ENCODE measurements at regions not wholly inside any gene's neighbourhood (a gene's known extent, or its start where the extent isn't known, plus 50 kb on each side); places are given as distances from the start of the nearest gene placed in this dataset.
"Not testable (repeated sequence)": the region's sequence is repeated elsewhere in the genome, so short reads cannot be mapped to it uniquely, and the experiment has no call there.

DNA sequence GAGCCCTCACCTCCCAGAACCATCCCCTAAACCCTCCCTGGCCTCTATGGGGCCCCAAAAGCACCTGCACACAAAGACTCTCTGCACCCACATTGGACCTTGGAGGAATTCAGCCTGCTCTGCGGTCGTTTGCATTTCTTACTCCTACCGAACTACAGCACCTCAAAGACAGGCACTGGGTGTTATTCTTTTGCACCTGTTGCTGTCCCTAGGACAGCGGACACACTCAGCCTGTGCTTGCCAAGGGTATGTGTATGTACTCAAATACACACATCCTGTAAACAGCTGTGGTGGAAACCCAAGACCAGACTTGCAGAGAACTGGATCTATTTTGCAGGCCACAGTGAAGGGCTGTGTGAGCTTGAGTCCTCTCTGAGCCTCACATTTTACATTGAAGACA lies 54.2 kb upstream of the LGALS9B start:
- H3K4me3 ChIP-seq (ENCODE audit: low read depth, poor library complexity, severe bottlenecking); intact Hi-C loops (cut with DNase I; ENCODE audit: low total_unique reads); DNase-seq (ENCODE audit: low spot score in 2 of 2): not testable (repeated sequence)
- 67 to 74% methylated on average over 3 to 4 of the region's 4 CpGs for WGBS, 2 donors

DNA sequence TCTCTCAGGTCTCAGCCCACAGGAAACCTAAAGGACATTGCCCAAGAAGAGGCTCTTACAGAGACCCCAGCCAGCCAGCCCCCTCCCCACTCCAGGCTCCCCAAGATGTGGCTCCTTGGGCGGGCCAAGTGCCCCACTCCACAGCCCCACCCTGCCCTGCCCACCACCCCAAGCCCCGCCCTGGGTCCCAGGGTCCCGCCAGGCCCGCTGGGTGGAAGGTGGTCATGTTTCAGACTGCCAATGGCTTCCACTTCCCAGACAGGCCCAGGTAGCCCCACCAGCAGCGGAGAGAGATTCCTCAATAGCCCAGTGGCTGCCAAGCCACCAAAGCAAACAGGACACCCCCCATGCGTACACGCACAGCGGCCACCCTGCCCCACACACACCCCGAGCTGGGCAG lies 51.1 kb upstream of the LGALS9B start:
- DNase-seq (ENCODE audit: low spot score in 2 of 2); H3K4me3 ChIP-seq (ENCODE audit: low read depth, poor library complexity, severe bottlenecking); intact Hi-C loops (cut with DNase I; ENCODE audit: low total_unique reads): not testable (repeated sequence)
- no CpG with 5 or more reads among the region's 9 CpGs for WGBS, 2 donors

DNA sequence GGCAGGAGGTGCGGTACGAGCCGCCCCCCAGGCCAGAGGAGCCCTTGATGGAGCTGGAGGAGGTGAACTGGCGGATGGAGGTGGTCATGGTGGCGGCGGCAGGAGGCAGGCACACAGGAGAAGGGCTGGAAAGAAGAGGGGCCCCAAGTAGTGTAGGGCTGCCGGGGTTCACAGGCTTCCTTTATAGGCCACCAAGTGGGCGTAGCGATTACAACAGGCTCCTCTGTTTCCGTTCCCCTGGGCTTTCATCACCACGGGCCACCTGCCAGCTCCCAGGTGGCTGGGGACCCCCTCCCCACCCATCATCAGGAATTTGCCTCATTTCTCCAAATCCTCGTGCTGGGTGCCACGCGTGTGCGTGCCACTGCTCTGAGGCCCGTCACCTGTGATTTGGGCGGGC lies 50.1 kb upstream of the LGALS9B start:
- H3K4me3 ChIP-seq (ENCODE audit: low read depth, poor library complexity, severe bottlenecking); intact Hi-C loops (cut with DNase I; ENCODE audit: low total_unique reads): not testable (repeated sequence)
- DNase-seq (ENCODE audit: low spot score in 2 of 2), result peak in 1 of 2 donors; percentile 28
- 70 to 73% methylated on average over 9 to 11 of the region's 17 CpGs for WGBS, 2 donors

Data from lower leg skin (tissue), 3 donors.